Muscle of leg (tissue), 3 donors: ENCODE measurements at regions not wholly inside any gene's neighbourhood (a gene's known extent, or its start where the extent isn't known, plus 50 kb on each side); places are given as distances from the start of the nearest gene placed in this dataset.
"Not testable (repeated sequence)": the region's sequence is repeated elsewhere in the genome, so short reads cannot be mapped to it uniquely, and the experiment has no call there.

Experiments
- DNase-seq: peaks from one replicate; pipeline ENCODE4 v3.0.0; 2013
- H3K27ac ChIP-seq: one replicate; pipeline ENCODE4 v1.5.1; 2013; ENCODE audit warnings: mild to moderate bottlenecking, low read length, control low read depth
- H3K27me3 ChIP-seq: one replicate; pipeline ENCODE4 v1.6.1; 2013; ENCODE audit warnings: low read length; ENCODE audit not compliant: control insufficient read depth, insufficient read depth
- H3K36me3 ChIP-seq: one replicate; pipeline ENCODE4 v1.6.1; 2013; ENCODE audit warnings: low read length; ENCODE audit not compliant: control insufficient read depth, insufficient read depth
- H3K4me1 ChIP-seq: one replicate; pipeline ENCODE4 v1.6.1; 2013; ENCODE audit warnings: low read length; ENCODE audit not compliant: control insufficient read depth, insufficient read depth
- H3K4me3 ChIP-seq: one replicate; pipeline ENCODE4 v1.5.1; 2013; ENCODE audit warnings: low read length, control low read depth
- H3K9me3 ChIP-seq: replicated peaks from 2 replicates; pipeline ENCODE4 v1.6.1; 2013; ENCODE audit warnings: low read depth, low read length; ENCODE audit not compliant: control insufficient read depth
- WGBS: methylation state at CpG from one replicate; pipeline ENCODE4 v1.1.5; 2013; ENCODE audit warnings: missing lambda C conversion rate; ENCODE audit not compliant: insufficient coverage; 5-methylcytosine and 5-hydroxymethylcytosine counted together

- no peak overlapping the region for H3K27ac ChIP-seq
- peak; percentile 30 for DNase-seq
- H3K4me3 ChIP-seq, result no peak overlapping the region
- H3K9me3 ChIP-seq, result no peaks in the 10 kb centered on the region
- WGBS, result no CpG with 5 or more reads among the region's 3 CpGs
- H3K36me3 ChIP-seq, result no peaks in the 10 kb centered on the region
- no peaks in the 10 kb centered on the region for H3K27me3 ChIP-seq
- H3K4me1 ChIP-seq, result no peaks in the 10 kb centered on the region
Observed at GRCh38 chr11:81772166-81772565, 961.5 kb downstream of the FAM181B start.

- not testable (repeated sequence) for H3K9me3 ChIP-seq, H3K4me3 ChIP-seq, DNase-seq, H3K27me3 ChIP-seq, H3K36me3 ChIP-seq, H3K27ac ChIP-seq, H3K4me1 ChIP-seq
- WGBS, result 69% methylated on average over 4 of the region's 5 CpGs
Observed at GRCh38 chr11:81769906-81770305, 963.8 kb downstream of the FAM181B start.

GRCh38 chr11:81756864-81757595 lies 976.6 kb downstream of the FAM181B start:
- Histone ChIP-seq H3K4me1 (no peaks in the 10 kb centered on the region), H3K9me3 (no peaks in the 10 kb centered on the region), H3K27me3 (no peaks in the 10 kb centered on the region), H3K36me3 (no peaks in the 10 kb centered on the region), H3K27ac (no peak overlapping the region), H3K4me3 (no peak overlapping the region)
- WGBS, result 75% methylated on average over 1 of the region's 1 CpG
- DNase-seq, result no peak

GRCh38 chr11:81749245-81749644 lies 984.4 kb downstream of the FAM181B start:
- H3K4me3 ChIP-seq, result no peak overlapping the region
- no peaks in the 10 kb centered on the region for H3K27me3 ChIP-seq
- H3K4me1 ChIP-seq, result no peaks in the 10 kb centered on the region
- no peaks in the 10 kb centered on the region for H3K36me3 ChIP-seq
- WGBS, result 100% methylated on average over 1 of the region's 2 CpGs
- DNase-seq, result no peak
- H3K27ac ChIP-seq, result no peak overlapping the region
- no peaks in the 10 kb centered on the region for H3K9me3 ChIP-seq

- no peaks in the 10 kb centered on the region for H3K27me3 ChIP-seq
- 90% methylated on average over 28 of the region's 35 CpGs for WGBS
- no peak for DNase-seq
- H3K36me3 ChIP-seq, result no peaks in the 10 kb centered on the region
- H3K27ac ChIP-seq, result no peak overlapping the region
- H3K4me3 ChIP-seq, result no peak overlapping the region
- H3K9me3 ChIP-seq, result no peaks in the 10 kb centered on the region
- no peaks in the 10 kb centered on the region for H3K4me1 ChIP-seq
Observed at GRCh38 chr11:81744336-81745116, 989.1 kb downstream of the FAM181B start.

GRCh38 chr11:81725701-81726100 lies 1008.0 kb downstream of the FAM181B start:
- H3K36me3 ChIP-seq, result no peaks in the 10 kb centered on the region
- no peaks in the 10 kb centered on the region for H3K4me1 ChIP-seq
- no peak overlapping the region for H3K4me3 ChIP-seq
- H3K27ac ChIP-seq, result no peak overlapping the region
- no CpG with 5 or more reads among the region's 3 CpGs for WGBS
- peaks cover 7% of the 10 kb centered on the region for H3K9me3 ChIP-seq
- no peaks in the 10 kb centered on the region for H3K27me3 ChIP-seq
- no peak for DNase-seq

GRCh38 chr11:81717695-81718094 lies 1016.0 kb downstream of the FAM181B start:
- WGBS, result 100% methylated on average over 1 of the region's 1 CpG
- Histone ChIP-seq H3K4me3 (no peak overlapping the region), H3K9me3 (no peaks in the 10 kb centered on the region), H3K36me3 (no peaks in the 10 kb centered on the region), H3K27ac (no peak overlapping the region), H3K4me1 (no peaks in the 10 kb centered on the region), H3K27me3 (no peaks in the 10 kb centered on the region)
- no peak for DNase-seq

- Histone ChIP-seq H3K9me3 (no peaks in the 10 kb centered on the region), H3K36me3 (no peaks in the 10 kb centered on the region), H3K27me3 (no peaks in the 10 kb centered on the region), H3K27ac (no peak overlapping the region), H3K4me1 (no peaks in the 10 kb centered on the region), H3K4me3 (no peak overlapping the region)
- DNase-seq, result no peak
- WGBS, result 71% methylated on average over 1 of the region's 1 CpG
Observed at GRCh38 chr11:81707881-81708280, 1025.8 kb downstream of the FAM181B start.

GRCh38 chr11:81705283-81705682 lies 1028.4 kb downstream of the FAM181B start:
- no peak overlapping the region for H3K4me3 ChIP-seq
- no peaks in the 10 kb centered on the region for H3K27me3 ChIP-seq
- no CpG with 5 or more reads among the region's 3 CpGs for WGBS

GRCh38 chr11:81700076-81700475 lies 1033.6 kb downstream of the FAM181B start:
- H3K36me3 ChIP-seq, result no peaks in the 10 kb centered on the region
- H3K27ac ChIP-seq, result no peak overlapping the region
- WGBS, result no CpG with 5 or more reads among the region's 1 CpG
- H3K4me3 ChIP-seq, result no peak overlapping the region
- H3K27me3 ChIP-seq, result no peaks in the 10 kb centered on the region
- no peaks in the 10 kb centered on the region for H3K4me1 ChIP-seq
- no peaks in the 10 kb centered on the region for H3K9me3 ChIP-seq
- no peak for DNase-seq

More at GRCh38 chr11:81705283-81705682, 1028.4 kb downstream of the FAM181B start:
- Histone ChIP-seq H3K4me1 (no peaks in the 10 kb centered on the region), H3K36me3 (no peaks in the 10 kb centered on the region), H3K9me3 (no peaks in the 10 kb centered on the region), H3K27ac (no peak overlapping the region)
- no peak for DNase-seq
